ENCODE measurements at regions not wholly inside any gene's neighbourhood (a gene's known extent, or its start where the extent isn't known, plus 50 kb on each side); places are given as distances from the start of the nearest gene placed in this dataset.

DNA sequence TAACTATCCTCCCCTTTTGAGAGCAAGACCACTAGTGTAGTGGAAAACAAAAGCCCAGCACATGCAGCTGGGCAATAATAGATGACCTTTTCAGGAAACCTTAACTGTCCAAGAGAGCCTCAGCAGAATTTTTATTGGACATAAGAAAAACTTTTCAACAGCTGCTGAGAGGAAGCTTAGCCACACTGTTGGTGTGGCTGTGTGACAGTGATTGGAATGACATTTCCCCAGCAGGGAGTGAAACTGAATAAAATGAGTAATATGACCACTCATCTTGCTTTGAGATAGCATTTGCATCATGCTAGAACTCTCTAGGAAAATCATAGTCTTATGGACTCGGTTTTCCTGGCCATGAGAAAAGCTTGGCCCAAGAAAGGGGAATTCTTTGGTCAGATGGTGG, 687.8 kb downstream of the SLCO4C1 start (continued):
- TF ChIP-seq MXD1 (CRISPR knock-in tag; IDR thresholded peaks at IDR 0.05) (no peak), ZNF512 (CRISPR knock-in tag; IDR thresholded peaks at IDR 0.05) (no peak), ZNF484 (CRISPR knock-in tag; IDR thresholded peaks at IDR 0.05; ENCODE audit: borderline replicate concordance, low read depth) (no peak), CBX5 (CRISPR knock-in tag; IDR thresholded peaks at IDR 0.05; ENCODE audit: borderline replicate concordance) (no peak), KAT7 (CRISPR knock-in tag; IDR thresholded peaks at IDR 0.05; ENCODE audit: borderline replicate concordance) (no peak), SYNCRIP (IDR thresholded peaks at IDR 0.05; ENCODE audit: insufficient read depth, low read depth, low read length) (no peak), ZNF547 (CRISPR knock-in tag; IDR thresholded peaks at IDR 0.05) (no peak), ZNF225 (CRISPR knock-in tag; IDR thresholded peaks at IDR 0.05) (no peak), JDP2 (CRISPR knock-in tag; IDR thresholded peaks at IDR 0.05; ENCODE audit: borderline replicate concordance) (no peak), GMEB1 (CRISPR knock-in tag; IDR thresholded peaks at IDR 0.05; ENCODE audit: borderline replicate concordance) (no peak)
- TF ChIP-seq, protein P1, sequence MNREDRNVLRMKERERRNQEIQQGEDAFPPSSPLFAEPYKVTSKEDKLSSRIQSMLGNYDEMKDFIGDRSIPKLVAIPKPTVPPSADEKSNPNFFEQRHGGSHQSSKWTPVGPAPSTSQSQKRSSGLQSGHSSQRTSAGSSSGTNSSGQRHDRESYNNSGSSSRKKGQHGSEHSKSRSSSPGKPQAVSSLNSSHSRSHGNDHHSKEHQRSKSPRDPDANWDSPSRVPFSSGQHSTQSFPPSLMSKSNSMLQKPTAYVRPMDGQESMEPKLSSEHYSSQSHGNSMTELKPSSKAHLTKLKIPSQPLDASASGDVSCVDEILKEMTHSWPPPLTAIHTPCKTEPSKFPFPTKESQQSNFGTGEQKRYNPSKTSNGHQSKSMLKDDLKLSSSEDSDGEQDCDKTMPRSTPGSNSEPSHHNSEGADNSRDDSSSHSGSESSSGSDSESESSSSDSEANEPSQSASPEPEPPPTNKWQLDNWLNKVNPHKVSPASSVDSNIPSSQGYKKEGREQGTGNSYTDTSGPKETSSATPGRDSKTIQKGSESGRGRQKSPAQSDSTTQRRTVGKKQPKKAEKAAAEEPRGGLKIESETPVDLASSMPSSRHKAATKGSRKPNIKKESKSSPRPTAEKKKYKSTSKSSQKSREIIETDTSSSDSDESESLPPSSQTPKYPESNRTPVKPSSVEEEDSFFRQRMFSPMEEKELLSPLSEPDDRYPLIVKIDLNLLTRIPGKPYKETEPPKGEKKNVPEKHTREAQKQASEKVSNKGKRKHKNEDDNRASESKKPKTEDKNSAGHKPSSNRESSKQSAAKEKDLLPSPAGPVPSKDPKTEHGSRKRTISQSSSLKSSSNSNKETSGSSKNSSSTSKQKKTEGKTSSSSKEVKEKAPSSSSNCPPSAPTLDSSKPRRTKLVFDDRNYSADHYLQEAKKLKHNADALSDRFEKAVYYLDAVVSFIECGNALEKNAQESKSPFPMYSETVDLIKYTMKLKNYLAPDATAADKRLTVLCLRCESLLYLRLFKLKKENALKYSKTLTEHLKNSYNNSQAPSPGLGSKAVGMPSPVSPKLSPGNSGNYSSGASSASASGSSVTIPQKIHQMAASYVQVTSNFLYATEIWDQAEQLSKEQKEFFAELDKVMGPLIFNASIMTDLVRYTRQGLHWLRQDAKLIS (CRISPR knock-in tag; IDR thresholded peaks at IDR 0.05), result no peak
